ENCODE measurements at regions not wholly inside any gene's neighbourhood (a gene's known extent, or its start where the extent isn't known, plus 50 kb on each side); places are given as distances from the start of the nearest gene placed in this dataset.
"Not testable (repeated sequence)": the region's sequence is repeated elsewhere in the genome, so short reads cannot be mapped to it uniquely, and the experiment has no call there.

DNA sequence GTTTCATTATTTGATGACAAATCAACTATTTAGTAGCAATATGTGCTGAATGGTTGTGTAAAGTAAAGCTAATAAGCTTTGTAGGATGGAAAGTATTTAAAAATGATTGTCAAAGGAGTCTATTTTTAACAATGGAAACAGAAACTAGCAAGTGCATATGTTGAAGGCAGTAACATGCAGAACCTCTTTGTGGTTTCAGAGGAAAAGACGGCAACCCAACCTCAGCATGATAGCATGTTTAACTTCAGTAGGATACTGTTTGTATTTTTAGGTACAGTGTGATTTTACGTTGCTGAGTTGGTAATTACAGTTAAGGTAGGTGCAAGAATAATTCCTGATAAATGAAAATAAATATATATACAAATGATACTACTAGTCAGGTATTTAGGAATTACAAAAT, 545.4 kb downstream of the CDY1 start:
- not testable (repeated sequence) for DNase-seq (ENCODE audit: low read depth)

DNA sequence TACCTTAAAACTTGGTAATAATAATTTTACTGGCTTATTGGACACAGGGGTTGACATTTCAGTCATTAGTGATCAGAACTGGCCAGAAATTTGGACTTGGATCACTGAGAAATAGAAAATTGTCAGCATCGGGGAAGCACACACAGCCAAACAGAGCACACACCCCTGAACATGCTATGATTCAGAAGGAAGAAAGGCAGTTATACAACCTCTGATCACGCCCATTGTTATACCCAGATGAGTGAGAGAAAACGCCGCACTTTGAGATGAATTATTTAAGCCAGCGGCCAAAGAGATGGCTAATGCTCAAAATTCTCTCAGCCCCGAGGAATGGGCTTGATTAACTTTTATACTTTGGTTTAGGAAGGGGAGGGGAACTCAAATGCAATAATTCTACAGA, 557.4 kb downstream of the CDY1 start:
- not testable (repeated sequence) for DNase-seq (ENCODE audit: low read depth)

DNA sequence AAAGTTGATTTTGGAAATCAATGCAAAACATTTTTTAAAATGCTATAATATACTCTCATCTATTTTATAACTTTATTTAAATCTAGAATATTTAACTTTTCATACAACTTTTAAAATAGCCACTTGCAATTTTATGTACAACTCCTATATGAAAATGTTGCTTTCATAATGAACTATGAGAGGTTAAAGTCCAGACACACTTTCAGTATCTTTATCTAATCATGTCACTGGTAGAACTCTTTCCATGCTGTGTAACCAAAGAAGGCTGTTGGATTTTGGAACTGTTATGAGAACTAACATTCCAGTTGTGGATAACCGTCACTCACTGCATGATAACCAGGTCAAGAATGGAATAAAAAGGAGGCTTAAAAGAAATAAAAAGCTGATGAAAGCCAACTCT, 603.1 kb downstream of the CDY1 start:
- DNase-seq (ENCODE audit: low read depth) = not testable (repeated sequence)

DNA sequence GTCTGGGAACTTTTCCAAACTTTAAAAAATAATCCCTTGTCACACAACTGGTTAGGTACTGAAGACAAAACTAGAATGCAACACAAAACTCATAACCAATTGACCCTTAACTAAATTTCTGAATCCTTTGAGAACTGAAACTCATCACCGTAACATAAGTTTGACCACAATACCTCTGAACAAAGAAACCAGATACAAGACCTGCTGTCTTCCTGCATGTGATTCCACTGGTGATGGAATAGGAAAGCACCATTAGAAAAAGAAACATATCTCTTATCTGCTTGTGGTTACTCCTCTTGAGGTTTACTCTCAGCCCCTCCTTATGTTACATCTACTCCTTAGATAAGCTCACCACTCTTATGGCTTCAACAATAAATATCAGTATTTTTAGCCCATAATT, 603.6 kb downstream of the CDY1 start:
- DNase-seq (ENCODE audit: low read depth) = not testable (repeated sequence)

DNA sequence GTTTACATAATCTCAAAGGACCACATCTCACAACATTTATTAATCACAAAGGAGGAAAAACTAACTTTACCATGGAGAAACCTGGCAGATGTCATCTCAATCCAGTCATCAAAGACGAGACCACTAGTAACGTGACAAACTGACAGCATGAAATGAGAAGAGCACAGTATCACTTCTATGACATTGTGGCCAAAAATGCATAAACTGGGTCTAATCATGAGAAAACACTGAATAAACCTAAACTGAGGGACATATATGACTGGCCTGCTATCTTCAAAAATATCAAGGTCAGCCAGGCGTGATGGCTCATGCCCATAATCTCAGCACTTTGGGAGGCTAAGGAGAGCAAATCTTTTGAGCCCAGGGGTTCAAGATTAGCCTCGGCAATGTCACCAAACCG, 619.0 kb downstream of the CDY1 start:
- not testable (repeated sequence) for DNase-seq (ENCODE audit: low read depth)

DNA sequence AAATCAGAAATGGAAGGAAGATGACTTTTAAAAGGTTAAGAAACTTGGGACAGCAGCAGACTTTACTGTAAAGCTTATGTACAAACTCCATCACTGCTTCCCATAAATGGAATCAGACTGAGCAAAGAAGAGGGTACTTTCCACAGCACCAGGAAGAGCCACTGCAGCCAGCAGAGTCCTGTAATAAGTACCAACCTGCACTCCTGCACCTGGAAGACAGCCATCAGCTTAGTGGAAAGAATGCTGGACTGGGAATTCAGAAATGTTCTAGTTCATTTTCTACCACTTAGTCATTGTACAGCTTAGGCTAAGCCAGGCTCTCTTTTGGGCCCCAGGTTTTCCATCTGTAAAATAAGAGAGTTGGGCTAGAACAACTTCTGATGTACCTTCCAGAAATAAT, 632.3 kb downstream of the CDY1 start:
- DNase-seq (ENCODE audit: low read depth) = not testable (repeated sequence)

DNA sequence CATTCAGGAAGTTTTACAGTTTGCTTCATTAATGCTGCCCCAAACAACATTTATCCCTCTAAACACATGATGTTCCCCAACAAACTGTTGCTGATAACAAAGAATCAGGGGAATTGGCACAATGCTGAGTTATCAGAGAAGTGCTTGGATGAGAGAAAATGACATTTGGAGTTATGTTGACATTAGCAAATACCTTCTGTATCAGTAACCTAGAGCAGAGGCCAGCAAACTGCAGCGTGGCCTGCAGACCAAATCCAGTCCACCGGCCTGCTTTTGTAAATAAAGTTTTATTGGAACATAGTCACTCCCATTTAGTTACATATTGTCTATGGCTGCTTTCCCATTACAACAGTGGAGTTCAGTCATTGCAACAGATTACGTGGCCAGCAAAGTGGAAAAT, 643.5 kb downstream of the CDY1 start:
- not testable (repeated sequence) for DNase-seq (ENCODE audit: low read depth)

DNA sequence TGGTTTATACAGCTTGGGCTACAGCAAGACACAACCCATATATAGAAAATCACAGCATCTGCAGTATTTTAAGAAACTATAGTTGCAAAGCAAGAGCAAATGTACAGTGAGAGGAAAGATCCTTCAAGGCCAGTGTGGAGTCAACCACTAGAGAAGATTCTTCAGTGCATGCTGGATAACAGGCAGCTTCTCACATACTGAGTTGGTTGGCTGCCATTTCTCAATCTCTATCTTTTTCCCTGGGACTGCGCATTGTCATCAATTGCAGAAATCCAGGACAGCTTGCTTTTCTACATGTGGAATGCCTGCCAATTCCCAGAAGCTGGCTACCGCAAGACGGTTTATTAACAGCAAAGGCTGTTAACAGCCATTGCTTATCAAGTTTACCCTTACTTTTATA, 646.5 kb downstream of the CDY1 start:
- DNase-seq (ENCODE audit: low read depth) = not testable (repeated sequence)

DNA sequence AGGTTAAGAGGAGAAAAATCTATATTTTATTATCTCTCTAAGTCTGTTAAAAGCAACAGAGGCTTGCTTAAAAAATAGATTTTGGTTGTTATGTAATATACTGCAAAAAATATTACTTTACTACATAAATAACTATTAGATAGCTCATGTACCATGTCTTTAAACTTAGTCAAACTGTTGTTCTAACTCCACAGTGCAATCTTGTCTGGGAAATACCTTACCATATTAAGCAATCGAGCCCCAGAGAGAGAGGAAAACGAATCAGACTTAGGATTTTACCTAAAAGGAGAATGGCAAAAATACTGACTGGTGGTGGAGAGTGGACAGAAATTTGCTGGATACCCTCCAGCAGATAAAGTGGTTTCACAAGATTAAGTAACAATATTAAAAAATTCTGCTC, 647.0 kb downstream of the CDY1 start:
- not testable (repeated sequence) for DNase-seq (ENCODE audit: low read depth)

DNA sequence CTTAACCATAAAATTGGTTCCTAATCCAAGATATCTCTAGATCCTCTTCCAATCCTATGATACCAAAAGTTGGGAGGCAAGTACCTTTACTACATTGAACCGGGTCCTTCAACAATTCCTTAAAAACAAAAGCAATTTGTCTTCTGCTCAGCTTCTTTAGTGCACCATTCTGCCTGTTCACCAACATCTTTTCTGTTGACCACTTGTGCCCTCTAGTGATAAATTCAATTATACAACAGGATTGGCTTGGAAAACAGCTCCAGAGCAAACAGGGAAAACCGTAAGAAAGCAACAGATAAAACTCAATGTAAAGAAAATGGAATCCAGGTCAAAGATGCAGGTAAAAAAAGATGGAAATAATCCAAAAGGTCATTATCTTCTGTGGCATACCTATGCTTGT, 651.2 kb downstream of the CDY1 start:
- not testable (repeated sequence) for DNase-seq (ENCODE audit: low read depth)

DNA sequence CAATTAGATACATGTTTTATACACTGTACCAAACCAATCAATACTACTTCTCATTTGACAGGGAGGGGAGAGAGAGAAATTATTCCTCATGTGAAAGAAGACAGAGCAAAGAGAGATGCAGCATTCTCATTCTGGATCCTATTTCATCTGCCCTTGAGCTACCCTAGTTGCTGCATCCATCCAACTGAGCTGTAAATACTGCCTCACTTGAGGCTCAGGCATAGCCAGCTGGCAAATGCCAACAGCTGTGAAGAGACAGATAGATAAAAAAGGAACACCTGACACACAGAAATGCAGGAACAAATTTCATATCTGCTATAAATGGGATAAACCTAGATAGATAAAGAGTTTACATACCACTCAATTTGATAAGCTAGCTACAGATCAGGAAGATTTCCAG, 684.1 kb downstream of the CDY1 start:
- not testable (repeated sequence) for DNase-seq (ENCODE audit: low read depth)

DNA sequence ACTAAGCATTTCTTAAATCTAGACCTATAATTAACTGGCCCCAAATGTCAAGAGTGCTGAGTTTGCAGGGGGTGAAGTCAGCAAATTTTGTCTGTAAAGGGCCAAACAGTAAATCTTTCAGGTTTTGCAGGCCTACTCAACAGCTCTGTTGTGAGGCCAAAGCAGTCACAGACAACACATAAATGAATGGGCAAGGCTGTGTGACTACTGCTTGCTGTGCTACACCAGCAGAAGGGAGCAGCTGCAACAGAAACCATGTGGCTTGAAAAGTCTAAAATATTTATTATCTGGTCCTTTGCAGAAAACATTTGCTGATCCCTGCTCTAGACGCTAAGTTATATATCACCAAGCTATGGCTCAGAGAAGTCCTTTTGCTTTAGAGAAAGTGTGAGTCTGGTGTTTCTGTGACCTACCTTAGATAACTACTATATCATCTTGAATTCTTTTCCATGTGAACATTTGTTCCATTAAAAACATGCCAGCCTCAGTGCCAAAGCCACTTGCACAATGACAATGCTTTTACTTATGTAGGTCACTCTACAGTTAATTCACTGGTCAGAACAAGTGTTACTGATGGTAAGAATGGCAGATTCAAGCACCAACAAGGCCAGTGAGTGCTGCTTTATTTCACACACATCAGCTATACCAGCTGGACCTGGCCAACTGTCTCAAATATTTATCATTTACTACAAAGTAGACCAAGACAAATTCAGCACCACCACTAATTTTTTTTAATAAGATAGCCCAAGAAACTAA, 684.9 kb downstream of the CDY1 start:
- not testable (repeated sequence) for DNase-seq (ENCODE audit: low read depth)

DNA sequence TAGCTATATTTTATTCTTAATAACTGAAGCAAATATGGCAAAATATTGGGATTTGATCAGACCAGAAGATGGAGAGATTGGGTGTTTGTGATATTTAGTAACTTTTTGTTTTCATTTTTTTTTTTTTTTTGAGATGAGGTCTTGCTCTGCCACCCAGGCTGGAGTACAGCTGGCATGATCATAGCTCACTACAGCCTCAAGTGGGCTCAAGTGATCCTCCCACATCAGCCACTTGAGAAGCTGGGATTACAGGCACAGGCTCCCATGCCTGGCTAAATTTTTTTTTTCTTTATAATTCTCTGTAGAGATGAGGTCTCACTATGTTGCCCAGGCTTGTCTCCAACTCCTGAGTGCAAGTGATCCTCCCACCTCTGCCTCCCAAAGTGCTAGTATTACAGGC, 686.4 kb downstream of the CDY1 start:
- not testable (repeated sequence) for DNase-seq (ENCODE audit: low read depth)

DNA sequence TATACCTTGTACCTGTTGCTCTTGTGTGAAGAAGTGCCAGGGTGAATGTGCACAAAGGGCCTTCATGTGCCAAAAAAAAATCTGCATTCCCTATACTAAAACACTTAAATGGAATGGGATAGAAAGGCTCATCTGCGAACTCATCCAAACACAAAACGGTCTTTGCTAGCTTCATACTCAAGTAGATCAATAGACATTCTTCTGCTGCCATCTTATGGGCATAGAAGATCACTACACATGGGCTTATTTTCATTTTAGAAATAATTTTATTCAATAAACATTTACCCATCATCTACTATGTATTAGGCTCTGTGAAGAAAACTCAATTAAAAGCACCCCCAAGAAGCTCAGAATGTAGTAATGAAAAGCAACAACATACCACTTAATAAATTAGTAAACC, 693.1 kb downstream of the CDY1 start:
- DNase-seq (ENCODE audit: low read depth) = peak; percentile 0

DNA sequence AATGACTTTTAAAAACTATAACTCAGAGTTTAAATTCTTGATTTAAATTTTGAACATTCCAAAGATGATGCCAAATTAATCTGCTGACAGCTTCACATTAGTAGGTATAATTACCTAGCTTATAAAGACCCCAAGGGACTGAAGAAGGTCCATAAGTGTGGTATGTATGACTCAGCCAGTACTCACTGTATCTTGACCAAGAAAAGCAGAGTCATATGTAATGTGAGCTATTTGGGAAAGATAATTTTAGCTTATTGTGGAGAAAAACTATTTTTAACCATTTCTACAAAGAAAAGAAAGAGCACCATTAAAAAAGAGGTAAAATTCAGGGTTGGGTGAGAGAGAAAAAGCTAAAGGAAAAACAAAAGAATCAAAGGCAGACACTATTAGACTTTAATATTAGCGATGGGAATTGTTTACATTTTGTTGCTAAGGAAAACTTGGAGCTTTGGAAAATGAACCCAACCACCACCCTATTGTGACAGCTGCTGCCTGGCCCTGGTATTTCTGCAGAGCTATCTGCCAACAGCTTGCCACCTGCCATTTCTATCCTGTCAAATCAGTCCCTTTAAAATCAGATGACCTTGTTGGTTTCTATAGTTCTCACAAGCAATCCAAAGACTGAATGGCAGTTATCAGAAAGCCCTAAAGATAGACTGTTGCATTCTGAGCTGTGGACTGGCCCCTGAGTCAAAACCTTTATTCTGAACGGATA, 697.7 kb downstream of the CDY1 start:
- peak; percentile 67 for DNase-seq (ENCODE audit: low read depth)

DNA sequence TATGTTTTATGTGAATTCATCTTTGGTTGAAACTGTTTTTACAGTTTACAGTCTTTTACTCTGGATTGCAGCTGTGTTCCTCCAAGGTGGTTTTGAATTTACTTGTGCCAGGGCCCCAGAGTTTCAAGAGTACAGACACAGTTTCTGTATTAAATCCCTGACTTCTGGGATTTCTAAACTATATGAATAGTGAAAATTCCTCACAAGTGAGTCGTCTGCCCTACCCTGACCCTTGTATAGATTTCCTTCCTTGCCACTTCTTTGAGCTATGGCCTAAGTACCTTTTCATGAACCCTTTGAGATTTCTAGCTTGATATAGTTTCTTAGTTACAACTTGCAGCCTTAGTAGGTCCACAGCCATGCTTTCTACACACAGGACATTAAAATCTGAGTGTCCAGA, 700.8 kb downstream of the CDY1 start:
- DNase-seq (ENCODE audit: low read depth) = peak; percentile 28

DNA sequence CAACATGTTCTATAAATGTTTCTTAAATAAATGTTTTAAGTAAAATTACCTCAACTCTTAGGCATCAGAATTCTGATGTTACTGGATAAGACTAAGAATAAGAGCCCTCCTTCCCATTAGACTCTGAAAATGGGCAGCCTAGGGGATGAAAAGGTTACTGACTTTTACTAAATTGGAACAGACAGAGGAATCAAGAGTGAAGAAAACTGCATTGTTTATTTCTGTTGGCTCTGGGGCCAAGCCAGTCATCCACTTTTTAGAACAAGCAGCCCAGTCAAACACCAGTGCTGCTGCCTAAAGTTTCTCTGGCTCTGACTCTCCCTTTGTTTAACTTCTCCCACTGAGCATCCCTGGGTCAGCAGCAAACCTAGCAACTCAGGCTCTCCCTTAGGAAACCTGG, 731.0 kb downstream of the CDY1 start:
- not testable (repeated sequence) for DNase-seq (ENCODE audit: low read depth)

DNA sequence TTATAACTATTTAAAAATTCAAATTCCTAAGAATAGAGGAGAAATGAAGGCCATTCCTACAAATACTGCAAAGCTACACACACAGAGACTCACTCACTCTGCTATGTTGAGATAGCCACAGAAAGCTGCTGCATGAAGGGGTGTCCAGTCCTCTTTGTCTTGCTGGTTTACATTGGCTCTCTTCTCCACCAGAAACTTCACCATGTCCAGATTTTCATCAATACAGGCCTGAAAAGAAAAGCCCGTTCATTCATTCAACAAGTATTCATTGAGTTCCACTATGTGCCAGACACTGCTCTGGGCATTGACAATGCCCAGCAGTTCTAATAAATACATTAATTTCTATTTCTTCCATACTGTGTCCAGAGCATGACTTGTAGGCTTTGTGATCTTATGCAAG, 732.3 kb downstream of the CDY1 start:
- no peak for DNase-seq (ENCODE audit: low read depth)

DNA sequence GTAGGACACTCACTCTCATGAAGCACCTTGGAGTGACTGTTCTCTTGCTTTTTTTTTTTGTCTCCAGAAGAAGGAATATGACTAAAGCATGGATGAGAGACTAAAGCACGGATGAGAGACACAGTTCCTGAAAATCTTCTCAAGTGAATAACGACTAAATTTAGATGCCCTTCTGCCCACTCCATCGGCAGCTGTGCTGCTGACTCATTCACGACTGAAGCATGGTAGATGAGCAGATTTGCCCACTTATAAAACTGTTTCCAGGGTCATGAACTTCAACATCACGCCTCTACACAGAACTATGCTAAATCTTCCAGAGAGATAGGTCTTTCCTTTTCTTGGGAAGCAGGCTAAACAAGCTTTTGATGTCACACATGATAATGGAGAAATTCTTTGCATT, 738.0 kb downstream of the CDY1 start:
- peak; percentile 3 for DNase-seq (ENCODE audit: low read depth)

DNA sequence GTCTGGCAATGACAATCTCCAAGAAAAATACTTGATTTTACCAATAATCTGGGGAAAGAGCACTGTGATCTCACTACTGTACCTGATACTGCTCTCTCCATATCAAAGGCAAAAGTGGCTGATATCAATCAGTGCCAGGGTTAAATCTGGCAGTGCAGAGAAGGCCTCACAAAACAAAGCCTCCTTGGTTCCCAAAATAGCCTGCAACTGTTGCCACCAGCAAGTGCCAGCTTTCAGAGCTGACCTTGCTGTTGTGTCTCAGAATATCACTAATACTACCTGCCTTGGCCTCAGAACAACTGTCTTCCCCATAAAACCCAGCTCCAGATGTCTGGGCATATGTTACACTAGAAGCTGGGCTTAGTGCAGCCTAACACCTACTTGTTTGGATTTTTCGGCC, 738.6 kb downstream of the CDY1 start:
- not testable (repeated sequence) for DNase-seq (ENCODE audit: low read depth)

DNA sequence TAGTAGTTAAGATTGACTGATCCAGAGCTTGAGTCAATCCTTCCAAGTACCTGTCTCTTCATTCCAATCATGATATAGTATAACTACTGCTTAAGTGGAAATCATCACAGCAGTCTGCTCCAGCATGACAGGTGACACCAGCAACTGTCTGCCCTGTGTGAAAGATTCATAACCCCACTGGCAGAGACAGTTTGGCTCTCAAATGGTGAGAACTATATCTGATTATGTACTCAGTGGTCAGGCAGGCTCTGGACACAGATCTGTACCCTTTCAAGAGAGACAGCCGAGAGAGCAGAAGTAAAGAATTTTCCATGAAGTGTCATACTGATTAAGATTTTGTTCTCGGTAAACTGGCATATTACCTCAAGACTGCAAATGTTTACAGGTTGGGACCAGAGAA, 741.5 kb downstream of the CDY1 start:
- DNase-seq (ENCODE audit: low read depth) = not testable (repeated sequence)

DNA sequence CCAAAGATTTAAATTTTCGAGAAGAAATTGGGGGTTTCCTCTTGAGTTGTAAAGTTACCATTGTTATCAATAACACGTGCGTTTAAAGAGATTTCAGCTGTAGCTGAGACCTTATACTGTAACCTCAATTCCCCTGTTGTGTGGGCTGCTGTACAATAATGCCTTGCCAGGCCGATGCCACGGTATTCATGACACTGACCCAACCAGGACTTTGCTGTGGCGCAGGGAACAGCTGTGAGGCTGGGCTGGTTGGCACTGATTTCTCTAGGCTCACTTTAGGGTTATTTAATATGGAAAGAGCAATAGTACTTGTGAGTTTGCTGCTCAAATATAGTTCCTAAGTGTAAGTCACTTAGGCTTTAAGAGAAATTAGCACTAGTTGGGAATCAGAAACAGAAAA, 744.2 kb downstream of the CDY1 start:
- DNase-seq (ENCODE audit: low read depth) = not testable (repeated sequence)

DNA sequence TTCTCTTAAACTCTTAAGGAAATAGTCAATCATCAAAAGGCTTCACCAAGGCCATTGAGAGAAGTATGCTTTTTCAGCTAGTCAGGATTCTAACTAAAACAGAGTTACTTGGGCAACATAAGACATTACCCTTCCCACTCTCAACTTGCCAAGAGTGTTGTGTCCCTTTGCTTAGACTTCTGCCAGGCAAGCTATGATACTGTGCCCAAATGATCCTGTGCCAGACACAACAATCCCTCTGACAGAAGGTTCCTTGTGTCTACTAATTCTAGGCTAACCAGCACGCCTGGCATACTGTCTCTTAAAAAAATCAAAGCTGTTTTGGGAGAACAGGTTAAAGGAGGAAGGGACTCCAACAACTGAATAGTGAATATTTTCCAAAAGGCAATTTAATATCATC, 750.6 kb downstream of the CDY1 start:
- not testable (repeated sequence) for DNase-seq (ENCODE audit: low read depth)

Data from HT1080 (cell line).